ENCODE measurements at regions not wholly inside any gene's neighbourhood (a gene's known extent, or its start where the extent isn't known, plus 50 kb on each side); places are given as distances from the start of the nearest gene placed in this dataset.
"Not testable (repeated sequence)": the region's sequence is repeated elsewhere in the genome, so short reads cannot be mapped to it uniquely, and the experiment has no call there.

- DNase-seq (ENCODE audit: low read depth): no peak
Observed at GRCh38 chr5:52607227-52607824, 180.4 kb upstream of the ITGA1 start.

DNA sequence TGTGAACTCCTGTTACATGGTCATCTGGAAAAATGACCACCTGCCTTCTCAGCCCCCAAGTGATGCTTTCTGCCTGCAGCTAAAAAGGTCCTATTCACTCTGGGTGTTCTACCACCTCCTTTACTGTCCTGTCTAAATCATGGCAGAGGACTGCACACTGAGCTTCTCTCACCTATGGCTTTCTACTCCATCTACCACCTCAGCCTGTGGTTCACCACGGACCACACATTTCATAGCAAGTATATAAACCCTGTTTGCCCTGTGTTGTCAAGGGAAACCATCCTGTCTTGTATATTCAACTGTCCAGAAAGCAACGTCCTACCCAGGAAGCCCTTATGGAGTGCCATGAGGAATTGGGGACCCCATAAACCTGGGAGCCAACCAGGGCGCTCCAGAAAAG, 167.4 kb upstream of the ITGA1 start:
- DNase-seq (ENCODE audit: low read depth): no peak

DNA sequence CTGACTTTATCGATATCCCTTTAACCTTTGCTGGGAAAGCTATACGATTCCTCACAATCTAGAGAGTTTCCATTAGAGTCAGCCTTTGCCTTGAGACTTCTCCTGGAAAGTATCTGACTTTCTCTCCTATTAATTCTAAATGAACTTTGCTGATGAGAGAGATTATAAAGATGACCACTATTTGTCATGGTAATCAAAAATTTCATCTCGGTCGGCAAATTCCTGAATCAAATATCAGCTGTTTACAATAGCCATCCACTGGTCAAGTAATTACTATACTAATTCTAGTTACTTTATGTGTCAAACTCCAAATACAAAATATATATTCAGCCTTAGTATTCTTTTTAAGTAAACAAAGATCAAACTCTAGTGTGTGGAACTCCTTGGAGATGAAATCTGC, 164.4 kb upstream of the ITGA1 start:
- no peak for DNase-seq (ENCODE audit: low read depth)

DNA sequence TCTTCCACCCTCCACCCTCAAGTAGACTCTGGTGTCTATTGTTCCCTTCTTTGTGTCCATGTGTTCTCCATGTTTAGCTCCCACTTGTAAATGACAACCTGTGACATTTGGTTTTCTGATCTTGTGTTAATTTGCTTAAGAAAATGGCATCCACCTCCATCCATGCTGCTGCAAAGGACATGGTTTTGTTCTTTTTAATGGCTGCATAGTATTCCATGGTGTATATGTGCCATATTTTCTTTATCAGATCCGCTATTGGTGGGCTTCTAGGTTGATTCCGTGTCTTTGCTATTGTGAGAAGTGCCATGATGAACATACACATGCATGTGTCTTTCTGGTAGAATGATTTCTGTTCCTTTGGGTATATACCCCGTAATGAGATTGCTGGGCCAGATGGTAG, 163.4 kb upstream of the ITGA1 start:
- no peak for DNase-seq (ENCODE audit: low read depth)

- DNase-seq (ENCODE audit: low read depth): no peak
Observed at GRCh38 chr5:52626312-52626711, 161.4 kb upstream of the ITGA1 start.

- DNase-seq (ENCODE audit: low read depth): no peak
Observed at GRCh38 chr5:52627740-52628139, 160.0 kb upstream of the ITGA1 start.

DNA sequence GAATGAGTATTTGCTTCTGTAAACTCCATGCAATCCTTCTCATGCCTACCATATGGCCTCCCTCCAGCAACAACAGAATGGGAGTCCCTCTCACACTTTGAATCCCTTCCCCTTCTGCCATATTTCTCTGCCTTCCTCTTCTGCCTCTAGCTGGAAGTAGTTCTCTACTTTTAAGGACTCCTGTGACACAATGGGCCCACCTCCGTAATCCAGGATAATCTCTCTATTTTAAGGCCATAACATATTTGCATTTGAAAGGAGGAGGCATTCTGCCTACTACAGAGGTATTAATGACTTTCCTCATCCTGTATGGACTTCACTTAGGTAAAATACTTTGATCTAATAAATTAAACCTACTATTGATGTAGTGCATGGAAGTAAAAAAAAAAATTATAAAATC, 155.4 kb upstream of the ITGA1 start:
- no peak for DNase-seq (ENCODE audit: low read depth)

DNA sequence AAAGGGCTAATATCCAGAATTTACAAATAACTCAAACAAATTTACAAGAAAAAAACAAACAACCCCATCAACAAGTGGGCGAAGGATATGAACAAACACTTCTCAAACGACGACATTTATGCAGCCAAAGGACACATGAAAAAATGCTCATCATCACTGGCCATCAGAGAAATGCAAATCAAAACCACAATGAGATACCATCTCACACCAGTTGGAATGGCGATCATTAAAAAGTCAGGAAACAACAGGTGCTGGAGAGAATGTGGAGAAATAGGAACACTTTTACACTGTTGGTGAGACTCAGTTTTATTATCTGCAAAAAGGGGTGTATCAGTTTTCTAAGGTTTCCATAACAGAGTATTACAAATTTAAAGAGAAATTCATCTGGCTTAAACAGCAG, 153.5 kb upstream of the ITGA1 start:
- DNase-seq (ENCODE audit: low read depth): not testable (repeated sequence)

DNA sequence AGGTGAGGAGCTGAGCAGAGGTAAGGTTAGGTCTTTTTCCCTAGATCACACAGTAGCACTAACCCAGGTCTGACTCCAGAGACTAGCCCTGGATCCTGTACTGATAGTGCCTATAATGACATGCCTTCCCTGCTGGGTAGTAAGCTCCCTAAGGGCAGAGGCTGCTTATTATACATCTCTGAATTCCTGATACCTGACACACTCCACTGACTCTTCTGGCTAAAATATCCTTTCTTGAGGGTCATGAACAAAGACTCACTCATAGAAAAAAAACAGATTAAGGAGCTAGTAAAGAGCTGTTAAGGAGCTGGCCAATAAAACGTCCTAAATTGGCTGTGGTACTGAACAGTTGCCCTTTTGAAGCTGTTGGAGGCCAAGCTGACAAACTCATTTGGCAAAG, 149.0 kb upstream of the ITGA1 start:
- DNase-seq (ENCODE audit: low read depth): no peak

DNA sequence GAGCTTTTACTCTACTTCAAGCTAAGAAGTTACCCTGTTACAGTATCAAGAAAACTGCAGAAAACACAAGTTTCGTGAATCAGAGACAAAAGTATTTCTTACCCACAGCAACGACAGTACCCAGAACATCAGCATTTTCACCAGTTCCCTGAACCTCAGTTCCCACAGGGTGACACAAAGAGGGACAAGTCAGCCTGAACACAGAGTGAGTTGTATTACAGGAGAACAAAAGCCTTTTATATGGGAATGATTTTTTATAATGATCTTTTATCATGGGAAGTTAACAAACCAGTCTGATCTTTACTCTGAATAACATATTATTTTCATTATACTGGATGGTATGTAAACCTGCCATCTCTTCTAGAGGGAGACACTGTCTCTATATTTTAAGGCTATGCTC, 139.0 kb upstream of the ITGA1 start:
- DNase-seq (ENCODE audit: low read depth): no peak

DNA sequence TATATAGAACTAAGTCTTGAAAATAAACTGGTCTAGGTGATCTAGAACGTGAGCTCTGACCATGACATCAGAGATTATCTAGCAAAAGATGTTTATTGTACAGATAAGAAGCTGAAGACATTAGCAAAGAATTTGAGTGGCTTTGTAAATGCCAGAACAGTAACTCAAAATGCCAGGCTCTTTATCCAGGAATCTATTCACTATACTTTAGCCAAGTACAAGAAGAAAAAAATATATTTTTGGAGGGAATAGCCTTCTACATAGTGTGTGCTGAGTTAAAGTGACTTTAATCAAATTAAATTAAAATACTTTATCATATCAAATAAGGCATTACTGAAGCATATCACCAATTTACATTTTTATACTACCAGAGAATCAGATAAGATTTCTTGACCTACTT, 132.6 kb upstream of the ITGA1 start:
- DNase-seq (ENCODE audit: low read depth): no peak

DNA sequence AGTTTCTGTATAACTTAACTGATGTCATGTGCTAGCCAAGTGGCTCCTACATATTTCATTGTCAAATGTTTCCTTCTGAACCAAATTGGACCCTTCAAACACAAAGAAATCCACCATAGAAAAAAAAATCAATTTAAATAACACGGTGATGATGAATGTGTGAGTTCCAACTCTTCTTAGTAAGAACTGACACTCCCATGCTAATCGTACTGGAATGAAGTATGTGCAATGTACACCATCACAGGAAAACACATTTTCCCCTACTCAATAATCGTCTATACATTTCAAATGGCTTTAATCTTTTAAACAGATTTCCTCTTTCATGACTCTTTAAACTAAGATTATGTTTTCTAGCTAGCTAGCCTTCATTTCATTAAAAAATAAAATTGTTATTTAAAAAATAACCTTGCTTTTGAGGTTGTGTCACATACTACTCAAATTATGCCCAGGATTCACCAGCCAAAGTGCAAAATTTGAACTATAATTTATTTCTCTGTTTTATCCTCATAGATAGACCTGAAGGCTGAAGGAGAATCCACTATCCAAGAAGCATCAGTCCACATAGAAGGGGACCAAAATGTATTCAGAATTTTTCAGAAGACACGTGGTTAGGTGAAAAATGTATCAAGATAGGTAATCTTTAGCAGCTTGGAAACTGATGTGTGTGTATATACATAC, 131.0 kb upstream of the ITGA1 start:
- no peak for DNase-seq (ENCODE audit: low read depth)

DNA sequence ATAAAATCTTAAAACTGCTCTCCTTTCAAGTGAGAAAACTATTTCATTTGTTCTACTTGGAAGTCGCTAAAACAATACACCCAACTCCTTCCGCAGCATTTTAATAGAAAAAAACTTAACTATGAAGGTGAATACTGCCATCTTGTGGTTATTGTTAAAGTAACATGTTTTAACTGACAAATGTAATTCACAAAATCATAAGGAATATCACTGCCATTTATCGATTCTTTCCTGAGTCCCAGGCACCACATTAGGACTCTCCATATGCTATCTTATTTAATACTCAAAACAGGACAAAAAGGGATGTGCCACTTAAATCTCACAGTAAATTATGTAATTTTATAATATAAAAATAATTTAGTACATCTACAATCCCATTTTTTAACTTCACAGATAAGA, 130.5 kb upstream of the ITGA1 start:
- peak; percentile 1 for DNase-seq (ENCODE audit: low read depth)

DNA sequence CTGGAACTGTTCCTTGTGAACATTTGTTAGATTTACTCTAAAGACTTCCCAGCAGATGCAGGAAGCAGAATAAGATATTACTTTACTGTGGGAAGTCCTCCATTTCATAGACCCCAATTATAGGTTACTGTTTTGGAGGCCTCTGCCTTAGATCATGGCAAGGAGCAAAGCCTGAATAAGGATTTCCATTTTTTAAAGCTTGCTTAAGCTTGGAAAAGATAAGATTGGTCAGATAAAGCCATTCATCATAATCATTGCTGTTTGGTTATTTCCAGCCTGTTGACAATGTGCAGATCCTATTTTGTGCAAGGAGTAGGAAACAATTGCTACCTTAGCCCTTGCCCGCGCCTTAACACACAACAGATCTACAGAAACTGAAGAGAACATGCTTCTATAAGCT, 129.5 kb upstream of the ITGA1 start:
- no peak for DNase-seq (ENCODE audit: low read depth)

DNA sequence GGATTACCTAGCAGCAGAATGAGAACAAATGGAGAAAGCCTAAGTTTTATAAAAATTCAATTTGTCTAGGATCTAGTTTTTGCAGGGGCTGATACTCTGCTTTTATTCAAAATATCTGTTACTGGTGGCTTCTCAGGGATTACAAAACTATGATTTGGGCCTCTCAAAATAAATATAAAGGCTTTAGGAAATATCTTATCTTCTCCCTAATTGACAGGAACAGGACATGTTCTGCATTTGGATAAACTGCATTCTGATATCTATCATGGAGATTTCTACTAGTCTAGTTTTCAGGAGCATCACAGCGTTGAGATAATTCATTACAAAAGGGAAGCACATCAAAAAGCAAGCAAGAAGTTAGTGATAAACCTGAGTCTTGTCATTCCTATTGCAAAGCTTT, 127.1 kb upstream of the ITGA1 start:
- DNase-seq (ENCODE audit: low read depth): no peak

DNA sequence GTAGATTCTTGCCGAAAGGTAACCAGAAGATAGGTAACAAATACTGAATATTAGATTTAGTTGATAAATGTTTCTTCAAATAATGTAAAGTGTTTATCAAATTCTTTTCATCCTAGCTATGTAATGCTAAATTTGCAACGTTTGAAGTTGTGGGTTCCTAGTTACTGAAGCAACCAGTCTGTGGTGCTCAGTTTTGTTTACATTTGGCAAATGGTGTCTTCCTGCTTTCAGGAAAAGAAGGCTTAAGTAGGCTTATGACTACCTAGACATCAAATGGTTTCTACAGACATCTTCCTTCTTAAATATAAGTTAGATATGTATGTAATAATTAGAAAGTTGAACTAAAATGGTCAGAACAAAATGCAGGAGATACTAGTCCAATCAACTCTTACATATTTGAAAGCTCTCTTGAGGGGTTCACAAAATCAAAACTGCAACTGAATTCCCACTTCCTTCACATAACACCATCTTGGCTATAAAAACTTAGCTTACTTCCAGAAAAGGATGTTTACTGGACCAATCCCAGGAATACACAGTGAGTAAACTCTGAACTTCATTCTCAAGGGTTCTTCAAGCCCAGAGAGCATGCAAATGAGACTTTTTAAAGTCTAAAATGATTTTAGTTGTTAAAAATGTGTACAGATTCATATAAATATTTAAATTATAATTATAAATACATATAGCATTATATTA, 125.7 kb upstream of the ITGA1 start:
- DNase-seq (ENCODE audit: low read depth): no peak

- no peak for DNase-seq (ENCODE audit: low read depth)
Observed at GRCh38 chr5:52665559-52665958, 122.2 kb upstream of the ITGA1 start.

DNA sequence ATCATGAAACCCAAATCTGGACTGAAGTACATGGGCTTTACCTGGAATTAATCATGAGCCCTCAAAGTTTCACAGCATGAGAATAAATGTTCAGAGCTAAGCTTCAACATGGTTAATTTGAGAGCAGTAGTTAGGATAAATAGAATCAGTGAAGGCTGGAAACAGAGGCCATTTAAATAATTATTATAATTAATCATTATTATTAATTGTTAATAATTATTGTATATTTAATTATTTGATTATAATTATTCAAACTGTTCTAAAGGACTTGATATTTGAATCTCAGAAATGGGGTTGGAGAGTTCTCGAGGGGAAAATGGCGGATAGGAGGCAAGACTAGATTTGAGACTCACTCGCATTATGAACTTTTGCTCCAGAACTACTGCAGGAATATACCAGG, 119.6 kb upstream of the ITGA1 start:
- DNase-seq (ENCODE audit: low read depth): no peak

DNA sequence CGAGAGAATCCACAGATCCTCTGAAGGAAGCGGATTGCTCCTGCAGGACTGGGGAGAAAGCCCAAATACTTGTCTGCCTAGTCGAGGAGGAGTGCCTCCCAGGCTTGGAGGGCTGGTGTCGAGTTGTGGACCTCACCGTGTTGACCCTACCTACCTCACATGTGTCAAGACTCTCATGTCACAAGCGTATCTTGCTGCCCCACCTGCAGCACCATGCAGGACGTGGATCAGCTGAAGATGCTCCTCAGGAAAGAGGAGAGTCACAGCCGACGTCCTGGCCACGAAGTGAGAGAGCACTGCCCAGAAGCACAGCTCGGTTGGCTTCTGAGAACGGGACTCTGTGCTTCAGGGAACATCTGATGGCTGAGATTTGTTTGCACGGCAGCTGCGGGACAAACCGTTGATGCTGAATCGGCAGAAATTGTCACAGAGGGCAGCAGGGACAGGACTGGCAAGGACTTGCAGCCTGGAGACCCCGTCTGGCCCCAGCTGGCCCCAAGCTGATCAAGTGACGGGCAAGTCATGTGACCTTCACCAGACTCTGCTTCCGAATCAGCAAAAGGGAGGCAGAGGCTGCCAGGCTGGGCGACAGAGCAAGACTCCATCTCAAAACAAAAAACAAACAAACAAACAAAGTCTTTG, 119.1 kb upstream of the ITGA1 start:
- no peak for DNase-seq (ENCODE audit: low read depth)

DNA sequence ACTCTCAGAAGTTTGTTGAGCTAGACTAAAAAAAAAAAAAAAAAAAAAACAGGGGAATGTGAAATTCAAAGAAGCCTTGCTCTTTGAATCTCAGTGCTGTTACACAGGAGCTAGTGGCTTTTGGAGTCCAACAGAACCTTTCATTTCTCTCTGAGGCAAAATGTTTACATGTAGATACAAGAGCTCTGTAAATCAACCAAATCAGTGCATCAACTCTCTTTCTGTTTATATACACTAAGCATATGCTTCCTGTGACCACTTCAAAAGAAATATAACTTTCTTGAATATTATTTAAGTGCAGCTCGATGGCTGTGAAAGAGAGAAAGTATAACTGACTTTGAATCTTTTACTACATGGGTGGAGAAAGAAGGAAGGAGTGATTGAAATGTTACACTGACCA, 115.3 kb upstream of the ITGA1 start:
- DNase-seq (ENCODE audit: low read depth): no peak

DNA sequence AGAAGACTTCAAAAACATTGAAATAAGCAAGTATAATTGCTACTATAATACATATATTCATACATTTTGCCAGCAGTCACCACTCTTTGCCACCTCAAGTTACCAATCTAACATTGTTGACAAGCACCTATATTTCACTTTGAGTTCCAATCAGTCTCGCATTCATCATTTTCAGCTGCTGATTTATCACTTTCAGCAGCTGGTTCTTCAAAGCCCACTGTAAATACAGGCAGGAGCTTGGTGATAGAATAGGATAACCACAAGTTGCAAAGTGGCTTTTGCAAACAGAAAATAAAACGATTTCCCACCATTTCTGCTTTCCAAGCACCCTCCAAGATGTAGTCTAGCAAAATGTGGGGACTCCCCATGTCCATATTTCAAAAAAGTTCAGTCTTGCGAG, 114.2 kb upstream of the ITGA1 start:
- no peak for DNase-seq (ENCODE audit: low read depth)

DNA sequence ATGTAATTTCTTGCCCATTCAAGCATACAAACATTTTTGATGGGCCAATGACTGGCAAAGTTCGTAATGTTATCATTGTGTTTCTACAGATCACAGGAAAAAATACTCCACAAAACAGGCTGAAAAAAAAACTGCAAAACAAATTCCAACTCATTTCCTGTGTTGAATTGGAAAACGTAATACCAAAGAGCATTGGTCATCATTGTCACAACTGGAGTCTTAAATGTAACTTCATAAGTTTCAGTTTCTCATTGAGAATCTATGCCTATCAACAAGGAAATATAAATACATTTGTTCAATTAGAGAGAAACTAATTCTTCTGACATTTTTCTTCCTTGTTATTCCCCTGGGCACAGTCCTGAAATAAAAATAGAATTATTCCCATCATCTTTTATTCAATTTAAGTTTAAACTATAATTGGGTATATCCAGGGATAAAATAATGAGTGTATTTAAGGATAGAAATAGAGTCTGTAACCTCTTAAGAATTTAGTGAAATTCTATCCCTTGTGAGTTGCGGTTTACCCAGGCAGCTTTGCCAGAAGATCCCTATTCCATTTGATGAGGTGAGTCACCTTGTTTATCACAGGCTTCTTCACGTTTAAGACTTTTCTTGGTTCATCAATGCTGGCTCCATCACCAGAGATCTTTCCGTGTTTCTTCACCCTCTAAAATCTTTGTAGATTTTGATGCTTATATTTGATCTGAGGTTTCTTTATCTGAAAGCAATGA, 112.7 kb upstream of the ITGA1 start:
- DNase-seq (ENCODE audit: low read depth): no peak

GRCh38 chr5:52682492-52682891, 105.2 kb upstream of the ITGA1 start:
- DNase-seq (ENCODE audit: low read depth): no peak

Data from GM04503 (cell line).